BJ (cell line): ENCODE measurements at regions not wholly inside any gene's neighbourhood (a gene's known extent, or its start where the extent isn't known, plus 50 kb on each side); places are given as distances from the start of the nearest gene placed in this dataset.
"Not testable (repeated sequence)": the region's sequence is repeated elsewhere in the genome, so short reads cannot be mapped to it uniquely, and the experiment has no call there.

Experiments
- CTCF ChIA-PET: fragments of 350-600 bp; formaldehyde crosslinking; extraction: SDS; loops from one replicate; lab custom pipeline; 2021; ENCODE audit warnings: antibody characterized with exemption, inconsistent platforms; lab: Yijun Ruan, JAX
- POLR2A ChIA-PET: fragments of 300-600 bp; sonication (Branson Sonifier 250); formaldehyde crosslinking; extraction: SDS; loops from one replicate; lab custom pipeline; 2021; ENCODE audit warnings: antibody characterized with exemption; lab: Charles Lee
- DNase-seq: peaks from one replicate; pipeline ENCODE4 v3.0.0-alpha.2; 2011; ENCODE audit warnings: low read depth
- H3K27me3 ChIP-seq: 2 replicates; pipeline ENCODE4 v1.6.0; 2011; ENCODE audit warnings: low read length; ENCODE audit not compliant: control insufficient read depth, insufficient read depth
- H3K36me3 ChIP-seq: 2 replicates; pipeline ENCODE4 v1.5.1; 2011; ENCODE audit warnings: low read length; ENCODE audit not compliant: control insufficient read depth, insufficient read depth
- H3K4me3 ChIP-seq: 2 replicates; pipeline ENCODE4 v1.5.1; 2011; ENCODE audit warnings: low read depth, mild to moderate bottlenecking, control low read depth, low read length
- TF ChIP-seq, protein P1 (sequence below): IDR thresholded peaks from 2 replicates; pipeline ENCODE4 v1.5.1; 2011; ENCODE audit warnings: low read depth, mild to moderate bottlenecking, control low read depth, inconsistent platforms, low read length, moderate library complexity; ENCODE audit not compliant: insufficient read depth

DNA sequence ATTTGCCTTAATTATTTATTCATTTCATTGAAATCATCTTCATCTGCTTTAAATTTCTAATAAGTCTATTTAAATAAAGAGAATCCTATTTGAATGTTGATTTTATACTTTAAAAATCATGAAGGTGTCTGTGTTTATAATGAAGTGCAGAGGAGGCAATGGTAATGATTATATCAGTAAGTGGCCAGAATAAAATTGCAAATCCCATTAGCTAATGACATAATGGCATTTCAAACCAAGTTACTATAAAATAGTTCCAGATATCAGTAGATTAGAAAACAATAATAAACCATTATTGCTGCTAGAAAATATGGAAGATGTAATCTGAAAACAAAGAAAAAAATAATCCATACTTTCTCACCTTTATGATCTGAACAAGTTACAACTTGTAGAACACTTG, 647.8 kb upstream of the KLHL1 start:
- CTCF ChIA-PET, result no interaction called here
- no peak for DNase-seq
- Histone ChIP-seq H3K36me3 (no peaks in the 10 kb centered on the region), H3K4me3 (no peak overlapping the region), H3K27me3 (no peaks in the 10 kb centered on the region)
- POLR2A ChIA-PET, result no interaction called here
- TF ChIP-seq, protein P1, sequence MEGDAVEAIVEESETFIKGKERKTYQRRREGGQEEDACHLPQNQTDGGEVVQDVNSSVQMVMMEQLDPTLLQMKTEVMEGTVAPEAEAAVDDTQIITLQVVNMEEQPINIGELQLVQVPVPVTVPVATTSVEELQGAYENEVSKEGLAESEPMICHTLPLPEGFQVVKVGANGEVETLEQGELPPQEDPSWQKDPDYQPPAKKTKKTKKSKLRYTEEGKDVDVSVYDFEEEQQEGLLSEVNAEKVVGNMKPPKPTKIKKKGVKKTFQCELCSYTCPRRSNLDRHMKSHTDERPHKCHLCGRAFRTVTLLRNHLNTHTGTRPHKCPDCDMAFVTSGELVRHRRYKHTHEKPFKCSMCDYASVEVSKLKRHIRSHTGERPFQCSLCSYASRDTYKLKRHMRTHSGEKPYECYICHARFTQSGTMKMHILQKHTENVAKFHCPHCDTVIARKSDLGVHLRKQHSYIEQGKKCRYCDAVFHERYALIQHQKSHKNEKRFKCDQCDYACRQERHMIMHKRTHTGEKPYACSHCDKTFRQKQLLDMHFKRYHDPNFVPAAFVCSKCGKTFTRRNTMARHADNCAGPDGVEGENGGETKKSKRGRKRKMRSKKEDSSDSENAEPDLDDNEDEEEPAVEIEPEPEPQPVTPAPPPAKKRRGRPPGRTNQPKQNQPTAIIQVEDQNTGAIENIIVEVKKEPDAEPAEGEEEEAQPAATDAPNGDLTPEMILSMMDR, result no peak

DNA sequence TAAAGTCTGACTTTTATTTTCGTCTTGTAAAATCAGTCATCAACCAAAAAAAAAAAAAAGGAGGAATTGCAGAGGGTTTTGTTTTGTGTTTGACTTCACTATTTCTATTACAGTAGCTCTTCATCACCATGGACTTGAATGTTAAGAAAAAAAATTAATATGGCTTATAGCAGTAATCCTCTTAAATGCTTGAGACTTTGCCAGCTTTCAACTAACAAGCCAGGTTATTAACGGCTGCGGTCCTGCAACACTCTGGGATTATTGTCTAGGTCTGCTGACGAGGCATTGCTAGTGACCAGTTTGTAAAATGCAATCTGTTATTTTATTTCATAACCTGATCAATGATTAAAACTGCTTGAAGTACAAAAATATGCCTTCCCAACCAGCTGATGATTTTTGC, 647.2 kb upstream of the KLHL1 start:
- DNase-seq, result no peak
- TF ChIP-seq, protein P1, result no peak
- H3K27me3 ChIP-seq, result no peaks in the 10 kb centered on the region
- no peak overlapping the region for H3K4me3 ChIP-seq
- POLR2A ChIA-PET, result no interaction called here
- no peaks in the 10 kb centered on the region for H3K36me3 ChIP-seq
- CTCF ChIA-PET, result no interaction called here

DNA sequence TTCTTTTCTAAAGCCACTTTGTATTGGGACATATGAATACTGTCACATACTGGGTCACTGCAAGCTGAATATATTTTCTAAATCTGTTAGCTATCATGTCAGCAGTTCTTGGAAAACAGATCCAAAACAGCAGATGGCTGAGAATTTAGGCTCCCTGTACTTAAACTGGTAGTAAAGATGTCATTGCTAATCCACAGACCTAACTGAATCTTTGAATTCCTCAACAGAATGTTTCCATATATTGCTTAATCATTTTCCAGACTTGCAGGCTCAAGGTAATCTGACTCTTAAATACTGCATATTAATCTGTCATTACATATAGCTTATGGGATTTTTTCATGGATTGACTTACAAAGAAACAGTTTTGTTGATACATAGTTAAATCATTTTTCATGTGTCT, 639.0 kb upstream of the KLHL1 start:
- Histone ChIP-seq H3K36me3 (no peaks in the 10 kb centered on the region), H3K27me3 (no peaks in the 10 kb centered on the region), H3K4me3 (no peak overlapping the region)
- TF ChIP-seq, protein P1, result no peak
- DNase-seq, result no peak
- ChIA-PET POLR2A (no interaction called here), CTCF (no interaction called here)

DNA sequence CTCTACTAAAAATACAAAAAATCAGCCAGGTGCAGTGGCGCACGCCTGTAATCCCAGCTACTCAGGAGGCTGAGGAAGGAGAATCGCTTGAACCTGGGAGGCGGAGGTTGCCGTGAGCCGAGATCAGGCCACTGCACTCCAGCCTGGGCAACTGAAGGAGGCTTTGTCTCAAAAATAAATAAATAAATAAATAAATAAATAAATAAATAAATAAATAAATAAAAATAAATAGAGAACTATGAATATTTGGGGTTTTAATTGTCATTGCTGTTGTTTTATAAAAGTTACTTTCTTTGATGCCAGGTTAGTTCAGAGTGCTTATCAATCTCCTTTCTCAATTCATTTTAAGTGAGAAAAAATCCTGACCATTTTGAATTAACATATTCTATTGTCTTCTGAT, 638.2 kb upstream of the KLHL1 start:
- POLR2A ChIA-PET, H3K27me3 ChIP-seq, CTCF ChIA-PET, DNase-seq, H3K36me3 ChIP-seq, H3K4me3 ChIP-seq: not testable (repeated sequence)

DNA sequence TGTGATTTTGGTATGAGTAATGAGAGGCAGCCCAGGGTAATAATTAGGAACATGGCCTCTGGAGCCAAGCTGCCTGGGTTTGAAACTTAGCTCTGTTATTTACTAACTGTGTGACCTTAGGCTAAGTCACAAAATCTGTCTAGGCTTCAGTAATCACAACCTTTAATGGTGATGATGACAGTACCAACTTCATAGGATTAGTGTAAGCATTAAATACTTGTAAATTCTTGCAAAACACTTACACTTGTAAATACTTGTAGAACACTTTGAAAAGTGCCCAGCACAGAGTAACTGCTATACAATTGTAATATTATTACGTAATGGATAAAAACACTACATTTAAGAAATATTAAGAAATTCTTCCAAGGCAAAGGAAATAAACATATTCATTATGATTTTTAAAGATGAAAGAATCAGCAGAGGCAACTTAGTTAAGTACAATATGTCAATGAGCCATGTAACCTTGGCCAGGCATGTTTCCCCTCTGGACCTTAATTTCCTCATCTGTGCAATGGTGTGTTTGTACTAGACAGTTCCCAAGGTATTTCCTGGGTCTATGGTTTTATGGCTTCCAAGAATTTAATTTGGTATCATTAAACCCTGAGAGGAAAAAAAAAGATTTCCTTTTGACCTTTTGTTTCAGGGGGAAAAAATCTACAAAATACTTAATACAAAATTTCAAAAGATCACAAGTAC, 628.5 kb upstream of the KLHL1 start:
- ChIA-PET CTCF (interaction anchor here (0.8 kb wide), 1 partner anchor 10 kb away, joined by 5 read pairs; no protein-coding TSS in a partner anchor), POLR2A (no interaction called here)
- DNase-seq, result no peak
- TF ChIP-seq, protein P1, result no peak
- Histone ChIP-seq H3K27me3 (no peaks in the 10 kb centered on the region), H3K36me3 (no peaks in the 10 kb centered on the region), H3K4me3 (no peak overlapping the region)

DNA sequence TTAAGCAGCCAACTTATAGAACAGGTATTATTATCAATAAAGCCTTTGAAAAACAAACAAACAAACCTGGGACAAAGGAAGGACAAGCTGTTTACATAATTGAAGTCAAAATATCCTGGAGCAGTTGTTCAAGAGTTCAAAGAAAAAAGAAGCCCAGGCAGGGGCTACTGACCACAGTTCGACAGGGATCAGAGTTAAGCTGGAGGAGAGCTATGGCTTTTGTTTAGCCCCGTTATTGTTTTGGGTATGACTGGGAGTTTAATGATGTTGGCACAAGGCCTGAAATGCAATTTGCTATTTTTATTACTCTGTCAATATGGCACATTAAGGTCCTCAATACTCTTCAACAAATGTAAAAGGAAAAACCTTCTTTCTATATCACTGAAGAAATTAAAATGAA, 624.4 kb upstream of the KLHL1 start:
- no peaks in the 10 kb centered on the region for H3K36me3 ChIP-seq
- TF ChIP-seq, protein P1, result no peak
- DNase-seq, result no peak
- no peak overlapping the region for H3K4me3 ChIP-seq
- H3K27me3 ChIP-seq, result no peaks in the 10 kb centered on the region
- ChIA-PET CTCF (no interaction called here), POLR2A (no interaction called here)
